Activated T-helper 2 cell treated with anti-CD3 and anti-CD28 coated beads, Interferon-gamma antibody, Interleukin-2, Interleukin-4, amounts not matched to agents 10 μg/mL and 5 μg/mL and 100 μg/mL, durations not matched to agents 14 hours and 24 hours and 36 hours (primary cell): ENCODE measurements at regions not wholly inside any gene's neighbourhood (a gene's known extent, or its start where the extent isn't known, plus 50 kb on each side); places are given as distances from the start of the nearest gene placed in this dataset.
"Not testable (repeated sequence)": the region's sequence is repeated elsewhere in the genome, so short reads cannot be mapped to it uniquely, and the experiment has no call there.

Experiments
- DNase-seq: peaks from one replicate; pipeline ENCODE4 v3.0.0; 2021; ENCODE audit warnings: low spot score
- H3K27ac Mint-ChIP-seq: one replicate; pipeline ENCODE4 v1.8.0; 2021; ENCODE audit warnings: mixed read lengths
- H3K27me3 Mint-ChIP-seq: one replicate; pipeline ENCODE4 v1.8.0; 2021; ENCODE audit warnings: low read depth, mixed read lengths
- H3K36me3 Mint-ChIP-seq: one replicate; pipeline ENCODE4 v1.8.0; 2021; ENCODE audit warnings: low read depth, mixed read lengths
- H3K4me1 Mint-ChIP-seq: one replicate; pipeline ENCODE4 v1.8.0; 2021; ENCODE audit warnings: low read depth, mixed read lengths
- H3K4me3 Mint-ChIP-seq: one replicate; pipeline ENCODE4 v1.8.0; 2021; ENCODE audit warnings: low read depth, mild to moderate bottlenecking, moderate library complexity, mixed read lengths
- H3K9me3 Mint-ChIP-seq: one replicate; pipeline ENCODE4 v1.8.0; 2021; ENCODE audit warnings: mixed read lengths
- intact Hi-C: fragments of 100-400 bp; cut with micrococcal nuclease; formaldehyde crosslinking; loops from one replicate; pipeline ENCODE4 v1.15.1; 2023

GRCh38 chr12:75813072-75813471 is 218.5 kb downstream of the PHLDA1 start:
- Mint-ChIP-seq H3K36me3 (no peaks in the 10 kb centered on the region), H3K9me3 (peaks cover 16% of the 10 kb centered on the region), H3K27me3 (peaks cover 12% of the 10 kb centered on the region), H3K4me1 (peaks cover 6% of the 10 kb centered on the region), H3K27ac (no peak overlapping the region), H3K4me3 (no peak overlapping the region)
- intact Hi-C loops, result no loop called here
- no peak for DNase-seq

DNA sequence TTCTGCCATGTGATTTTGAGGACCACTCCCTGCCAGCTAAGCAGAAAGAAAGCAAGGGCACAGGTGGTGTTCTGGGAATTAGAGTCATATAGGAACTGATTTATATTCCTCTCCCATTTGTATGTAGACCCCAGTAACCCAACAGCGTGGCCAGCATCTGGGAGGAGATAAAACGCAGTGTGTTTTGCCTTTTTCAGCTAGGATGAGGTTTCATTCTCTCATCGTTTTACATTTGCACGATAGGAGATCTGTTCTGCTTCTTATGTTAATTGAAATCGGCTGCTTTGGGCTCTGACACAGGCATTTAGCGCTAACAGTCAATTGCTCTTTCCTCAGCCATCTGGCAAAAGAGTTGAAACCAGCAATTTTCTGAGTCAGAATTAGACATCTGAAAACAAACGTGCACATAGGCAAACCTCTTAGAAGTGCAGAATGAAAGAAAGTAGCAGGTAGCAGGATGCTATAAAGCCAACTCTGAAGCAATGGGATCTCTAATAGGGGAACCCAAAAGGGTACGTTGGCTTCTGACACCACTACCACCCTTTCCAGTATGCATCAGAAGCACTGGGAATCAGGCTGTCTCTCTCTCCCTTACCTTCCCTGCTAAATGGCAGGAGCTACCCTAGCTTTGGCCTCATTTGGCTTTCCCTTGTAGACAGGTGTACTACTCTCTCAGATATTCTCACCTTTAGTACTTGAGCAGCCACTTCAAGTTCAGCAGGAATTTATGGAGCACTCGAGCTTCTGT is 219.1 kb downstream of the PHLDA1 start:
- Mint-ChIP-seq H3K9me3 (peaks cover 20% of the 10 kb centered on the region), H3K36me3 (no peaks in the 10 kb centered on the region), H3K27ac (no peak overlapping the region), H3K4me1 (peaks cover 6% of the 10 kb centered on the region), H3K4me3 (no peak overlapping the region), H3K27me3 (peaks cover 12% of the 10 kb centered on the region)
- no peak for DNase-seq
- intact Hi-C loops, result no loop called here

DNA sequence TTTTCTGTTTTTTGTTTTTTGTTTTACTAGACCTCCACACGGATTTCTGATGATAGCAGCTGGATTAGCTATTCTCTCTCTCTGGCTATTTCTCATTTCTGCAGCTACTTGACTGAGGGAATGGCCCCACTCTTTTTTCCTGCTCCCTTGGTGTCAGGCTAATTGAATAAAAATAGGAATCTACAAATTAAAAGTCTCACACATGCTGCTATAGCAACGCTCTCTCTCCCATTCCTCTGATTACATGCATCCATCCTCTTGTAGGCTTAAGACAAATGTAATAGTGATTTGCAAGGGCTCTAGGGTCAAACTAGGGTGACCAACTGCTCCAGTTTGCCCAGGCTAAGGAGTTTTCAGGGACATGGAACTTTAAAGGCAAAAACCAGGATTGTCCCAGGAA is 221.8 kb downstream of the PHLDA1 start:
- peaks cover 27% of the 10 kb centered on the region for H3K9me3 Mint-ChIP-seq
- intact Hi-C loops, result no loop called here
- H3K36me3 Mint-ChIP-seq, result no peaks in the 10 kb centered on the region
- H3K27ac Mint-ChIP-seq, result no peak overlapping the region
- H3K27me3 Mint-ChIP-seq, result peaks cover 15% of the 10 kb centered on the region
- no peak for DNase-seq
- H3K4me3 Mint-ChIP-seq, result no peak overlapping the region
- no peaks in the 10 kb centered on the region for H3K4me1 Mint-ChIP-seq

- Mint-ChIP-seq H3K27ac (no peak overlapping the region), H3K9me3 (peaks cover 27% of the 10 kb centered on the region)
- intact Hi-C loops, result no loop called here
These were observed 224.1 kb downstream of the PHLDA1 start for GRCh38 chr12:75807494-75807893.

GRCh38 chr12:75805905-75806304 is 225.7 kb downstream of the PHLDA1 start:
- no peak for DNase-seq
- Mint-ChIP-seq H3K9me3 (peaks cover 27% of the 10 kb centered on the region), H3K27me3 (peaks cover 13% of the 10 kb centered on the region), H3K36me3 (no peaks in the 10 kb centered on the region), H3K4me3 (no peak overlapping the region), H3K4me1 (no peaks in the 10 kb centered on the region), H3K27ac (no peak overlapping the region)
- intact Hi-C loops, result no loop called here

More at GRCh38 chr12:75807494-75807893, 224.1 kb downstream of the PHLDA1 start:
- Mint-ChIP-seq H3K36me3 (no peaks in the 10 kb centered on the region), H3K4me3 (no peak overlapping the region), H3K4me1 (no peaks in the 10 kb centered on the region), H3K27me3 (peaks cover 15% of the 10 kb centered on the region)
- no peak for DNase-seq

GRCh38 chr12:75805320-75805719 is 226.3 kb downstream of the PHLDA1 start:
- no peaks in the 10 kb centered on the region for H3K36me3 Mint-ChIP-seq
- no peak for DNase-seq
- H3K27ac Mint-ChIP-seq, result no peak overlapping the region
- peaks cover 10% of the 10 kb centered on the region for H3K27me3 Mint-ChIP-seq
- H3K4me1 Mint-ChIP-seq, result no peaks in the 10 kb centered on the region
- intact Hi-C loops, result no loop called here
- no peak overlapping the region for H3K4me3 Mint-ChIP-seq
- H3K9me3 Mint-ChIP-seq, result peaks cover 27% of the 10 kb centered on the region

- no peak for DNase-seq
- Mint-ChIP-seq H3K27ac (no peak overlapping the region), H3K27me3 (peaks cover 20% of the 10 kb centered on the region)
These were observed 233.2 kb downstream of the PHLDA1 start for GRCh38 chr12:75798136-75798926.

GRCh38 chr12:75795125-75795524 is 236.5 kb downstream of the PHLDA1 start:
- DNase-seq, result no peak
- H3K4me1 Mint-ChIP-seq, result peaks cover 13% of the 10 kb centered on the region
- no peak overlapping the region for H3K27ac Mint-ChIP-seq
- H3K4me3 Mint-ChIP-seq, result no peak overlapping the region
- intact Hi-C loops, result no loop called here
- H3K9me3 Mint-ChIP-seq, result no peaks in the 10 kb centered on the region
- peaks cover 28% of the 10 kb centered on the region for H3K27me3 Mint-ChIP-seq
- no peaks in the 10 kb centered on the region for H3K36me3 Mint-ChIP-seq

More at GRCh38 chr12:75798136-75798926, 233.2 kb downstream of the PHLDA1 start:
- Mint-ChIP-seq H3K4me3 (no peak overlapping the region), H3K36me3 (no peaks in the 10 kb centered on the region), H3K4me1 (no peaks in the 10 kb centered on the region), H3K9me3 (no peaks in the 10 kb centered on the region)
- intact Hi-C loops, result no loop called here

- DNase-seq, result no peak
- Mint-ChIP-seq H3K4me3 (no peak overlapping the region), H3K9me3 (no peaks in the 10 kb centered on the region), H3K27ac (no peak overlapping the region), H3K4me1 (peaks cover 16% of the 10 kb centered on the region), H3K36me3 (no peaks in the 10 kb centered on the region), H3K27me3 (peaks cover 26% of the 10 kb centered on the region)
- intact Hi-C loops, result no loop called here
These were observed 238.9 kb downstream of the PHLDA1 start for GRCh38 chr12:75792687-75793086.

GRCh38 chr12:75790219-75790618 is 241.4 kb downstream of the PHLDA1 start:
- H3K36me3 Mint-ChIP-seq, result no peaks in the 10 kb centered on the region
- peaks cover 16% of the 10 kb centered on the region for H3K4me1 Mint-ChIP-seq
- intact Hi-C loops, result loop anchor here (1.0 kb wide), 1 partner anchor 76 kb away; no protein-coding TSS in a partner anchor
- H3K9me3 Mint-ChIP-seq, result no peaks in the 10 kb centered on the region
- peaks cover 21% of the 10 kb centered on the region for H3K27me3 Mint-ChIP-seq
- H3K27ac Mint-ChIP-seq, result no peak overlapping the region
- no peak overlapping the region for H3K4me3 Mint-ChIP-seq
- no peak for DNase-seq

DNA sequence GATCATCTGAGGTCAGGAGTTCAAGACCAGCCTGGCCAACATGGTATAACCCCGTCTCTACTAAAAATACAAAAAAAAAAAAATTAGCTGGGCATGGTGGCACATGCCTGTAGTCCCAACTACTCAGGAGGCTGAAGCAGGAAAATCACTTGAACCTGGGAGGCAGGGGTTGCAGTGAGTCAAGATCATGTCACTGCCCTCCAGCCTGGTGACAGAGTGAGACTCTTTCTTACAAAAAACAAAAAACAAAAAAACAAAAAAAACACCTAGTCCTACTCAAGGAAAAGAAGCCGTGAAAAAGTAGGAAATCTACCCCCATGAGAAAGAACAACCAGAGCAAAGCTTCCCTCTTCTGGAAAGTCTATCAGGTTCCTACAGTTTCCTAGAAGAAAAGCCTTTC is 244.4 kb downstream of the PHLDA1 start:
- H3K36me3 Mint-ChIP-seq, H3K27ac Mint-ChIP-seq, DNase-seq, H3K9me3 Mint-ChIP-seq, intact Hi-C loops, H3K4me3 Mint-ChIP-seq, H3K27me3 Mint-ChIP-seq: not testable (repeated sequence)
- peaks cover 16% of the 10 kb centered on the region for H3K4me1 Mint-ChIP-seq

- intact Hi-C loops, result no loop called here
- peaks cover 23% of the 10 kb centered on the region for H3K4me1 Mint-ChIP-seq
- H3K4me3 Mint-ChIP-seq, result no peak overlapping the region
- H3K27me3 Mint-ChIP-seq, result peaks cover 2% of the 10 kb centered on the region
- no peak overlapping the region for H3K27ac Mint-ChIP-seq
- no peaks in the 10 kb centered on the region for H3K9me3 Mint-ChIP-seq
- no peak for DNase-seq
- no peaks in the 10 kb centered on the region for H3K36me3 Mint-ChIP-seq
These were observed 245.5 kb downstream of the PHLDA1 start for GRCh38 chr12:75786070-75786469.

GRCh38 chr12:75784591-75784990 is 247.0 kb downstream of the PHLDA1 start:
- H3K4me1 Mint-ChIP-seq, result peaks cover 18% of the 10 kb centered on the region
- peaks cover 6% of the 10 kb centered on the region for H3K27me3 Mint-ChIP-seq
- no peak overlapping the region for H3K4me3 Mint-ChIP-seq
- H3K9me3 Mint-ChIP-seq, result no peaks in the 10 kb centered on the region
- H3K36me3 Mint-ChIP-seq, result no peaks in the 10 kb centered on the region
- no peak for DNase-seq
- H3K27ac Mint-ChIP-seq, result no peak overlapping the region
- intact Hi-C loops, result loop anchor here (5.0 kb wide), 2 partner anchors 127 to 142 kb away; no protein-coding TSS in a partner anchor
